Coronary artery (tissue), 2 donors: ENCODE measurements at regions not wholly inside any gene's neighbourhood (a gene's known extent, or its start where the extent isn't known, plus 50 kb on each side); places are given as distances from the start of the nearest gene placed in this dataset.

Source experiments
- DNase-seq: peaks from one replicate; pipeline ENCODE4 v3.0.0-alpha.2; 2017; ENCODE audit warnings: low spot score
- H3K27ac ChIP-seq, 2 donors: fragments of 200-600 bp; sonication (generic); one replicate each; pipeline ENCODE4 v1.5.1; 2016 to 2019
- H3K4me3 ChIP-seq: fragments of 200-600 bp; sonication (generic); 2 replicates; pipeline ENCODE4 v1.5.1; 2016; ENCODE audit warnings: mild to moderate bottlenecking, moderate library complexity
- TF ChIP-seq, protein P1 (sequence below): fragments of 200-600 bp; sonication (generic); IDR thresholded peaks from one replicate; pipeline ENCODE4 v1.5.1; 2019; ENCODE audit warnings: antibody characterized with exemption

DNA sequence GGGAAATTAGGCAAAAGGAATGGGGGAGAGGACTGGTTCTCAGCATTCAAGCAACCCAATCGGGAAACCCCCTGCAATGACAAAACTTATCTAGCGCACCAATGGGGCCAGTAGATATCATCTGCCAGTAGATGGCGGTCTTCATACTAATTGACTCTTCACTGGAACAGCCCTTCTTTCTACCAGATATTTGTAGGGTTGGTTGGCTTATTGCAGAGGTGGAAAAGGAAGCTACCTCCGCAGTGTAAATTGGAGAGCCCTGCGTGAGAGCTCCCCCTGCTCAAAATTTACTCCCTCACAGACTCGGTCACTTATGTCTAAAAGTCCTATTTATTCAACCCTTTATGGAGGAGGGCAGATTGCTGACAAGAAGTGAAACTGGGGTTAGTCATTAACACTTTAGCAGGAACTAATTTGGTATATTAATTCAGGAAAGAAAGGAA is 166.1 kb upstream of the CCND2 start:
- DNase-seq, result no peak
- H3K4me3 ChIP-seq, result no peak overlapping the region
- no peak overlapping the region for H3K27ac ChIP-seq
- TF ChIP-seq, protein P1, sequence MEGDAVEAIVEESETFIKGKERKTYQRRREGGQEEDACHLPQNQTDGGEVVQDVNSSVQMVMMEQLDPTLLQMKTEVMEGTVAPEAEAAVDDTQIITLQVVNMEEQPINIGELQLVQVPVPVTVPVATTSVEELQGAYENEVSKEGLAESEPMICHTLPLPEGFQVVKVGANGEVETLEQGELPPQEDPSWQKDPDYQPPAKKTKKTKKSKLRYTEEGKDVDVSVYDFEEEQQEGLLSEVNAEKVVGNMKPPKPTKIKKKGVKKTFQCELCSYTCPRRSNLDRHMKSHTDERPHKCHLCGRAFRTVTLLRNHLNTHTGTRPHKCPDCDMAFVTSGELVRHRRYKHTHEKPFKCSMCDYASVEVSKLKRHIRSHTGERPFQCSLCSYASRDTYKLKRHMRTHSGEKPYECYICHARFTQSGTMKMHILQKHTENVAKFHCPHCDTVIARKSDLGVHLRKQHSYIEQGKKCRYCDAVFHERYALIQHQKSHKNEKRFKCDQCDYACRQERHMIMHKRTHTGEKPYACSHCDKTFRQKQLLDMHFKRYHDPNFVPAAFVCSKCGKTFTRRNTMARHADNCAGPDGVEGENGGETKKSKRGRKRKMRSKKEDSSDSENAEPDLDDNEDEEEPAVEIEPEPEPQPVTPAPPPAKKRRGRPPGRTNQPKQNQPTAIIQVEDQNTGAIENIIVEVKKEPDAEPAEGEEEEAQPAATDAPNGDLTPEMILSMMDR, result no peak

DNA sequence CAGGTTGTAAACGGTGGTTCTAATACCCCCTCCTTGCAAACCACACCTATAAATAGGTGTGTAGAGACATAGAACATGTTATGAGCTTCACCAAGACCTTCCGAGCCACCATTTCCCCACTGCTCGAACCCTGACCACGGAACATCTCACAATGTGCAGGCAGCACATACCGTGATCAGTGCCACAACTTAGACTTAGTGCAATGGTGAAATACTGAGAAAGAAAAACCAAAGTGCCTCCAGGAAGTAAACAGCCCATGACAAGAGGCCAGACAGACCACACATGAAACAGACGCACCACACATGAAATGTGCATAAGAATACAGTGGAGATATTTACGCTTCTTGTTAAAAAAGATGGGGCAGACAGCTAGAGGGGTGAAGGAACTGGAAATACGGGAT is 166.9 kb upstream of the CCND2 start:
- no peak for DNase-seq
- TF ChIP-seq, protein P1, result no peak
- Histone ChIP-seq H3K4me3 (no peak overlapping the region), H3K27ac (no peak overlapping the region)

DNA sequence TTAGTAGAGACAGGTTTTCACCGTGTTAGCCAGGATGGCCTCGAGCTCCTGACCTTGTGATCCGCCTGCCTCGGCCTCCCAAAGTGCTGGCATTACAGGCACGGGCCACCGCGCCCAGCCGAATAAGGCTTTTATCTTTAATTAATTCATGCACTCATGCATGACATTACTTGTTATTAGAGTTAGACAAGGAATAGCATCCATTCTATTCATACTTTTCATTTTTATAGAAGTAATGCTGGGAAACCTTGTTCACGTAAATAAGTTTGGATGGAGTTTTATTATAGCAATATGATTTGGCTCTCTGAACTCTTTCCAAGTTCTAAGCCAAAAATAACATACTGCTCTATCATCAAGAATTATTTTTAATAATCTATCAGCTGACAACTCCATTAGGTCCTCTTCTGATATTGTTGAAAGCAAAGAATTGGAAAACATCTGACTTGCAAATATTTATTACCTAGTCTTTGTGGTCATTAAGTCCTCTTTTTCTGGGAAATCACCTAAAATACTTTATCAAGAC is 168.8 kb upstream of the CCND2 start:
- no peak for DNase-seq
- Histone ChIP-seq H3K4me3 (no peak overlapping the region), H3K27ac (no peak overlapping the region)
- TF ChIP-seq, protein P1, result no peak

DNA sequence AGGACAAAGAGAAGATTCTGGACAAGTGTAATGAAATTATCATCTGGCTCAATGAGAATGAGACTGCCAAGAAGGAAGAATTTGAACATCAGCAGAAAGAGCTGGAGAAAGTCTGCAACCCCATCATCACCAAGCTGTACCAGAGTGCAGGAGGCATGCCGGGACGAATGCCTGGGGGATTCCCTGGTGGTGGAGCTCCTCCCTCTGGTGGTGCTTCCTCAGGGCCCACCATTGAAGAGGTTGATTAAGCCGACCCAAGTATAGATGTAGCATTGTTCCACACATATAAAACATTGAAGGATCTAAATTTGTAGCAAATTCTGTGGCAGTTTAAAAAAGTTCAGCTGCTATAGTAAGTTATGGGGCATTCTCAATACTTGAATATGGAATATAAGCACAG is 174.3 kb upstream of the CCND2 start:
- Histone ChIP-seq H3K27ac (no peak overlapping the region), H3K4me3 (no peak overlapping the region)
- TF ChIP-seq, protein P1, result no peak
- no peak for DNase-seq

DNA sequence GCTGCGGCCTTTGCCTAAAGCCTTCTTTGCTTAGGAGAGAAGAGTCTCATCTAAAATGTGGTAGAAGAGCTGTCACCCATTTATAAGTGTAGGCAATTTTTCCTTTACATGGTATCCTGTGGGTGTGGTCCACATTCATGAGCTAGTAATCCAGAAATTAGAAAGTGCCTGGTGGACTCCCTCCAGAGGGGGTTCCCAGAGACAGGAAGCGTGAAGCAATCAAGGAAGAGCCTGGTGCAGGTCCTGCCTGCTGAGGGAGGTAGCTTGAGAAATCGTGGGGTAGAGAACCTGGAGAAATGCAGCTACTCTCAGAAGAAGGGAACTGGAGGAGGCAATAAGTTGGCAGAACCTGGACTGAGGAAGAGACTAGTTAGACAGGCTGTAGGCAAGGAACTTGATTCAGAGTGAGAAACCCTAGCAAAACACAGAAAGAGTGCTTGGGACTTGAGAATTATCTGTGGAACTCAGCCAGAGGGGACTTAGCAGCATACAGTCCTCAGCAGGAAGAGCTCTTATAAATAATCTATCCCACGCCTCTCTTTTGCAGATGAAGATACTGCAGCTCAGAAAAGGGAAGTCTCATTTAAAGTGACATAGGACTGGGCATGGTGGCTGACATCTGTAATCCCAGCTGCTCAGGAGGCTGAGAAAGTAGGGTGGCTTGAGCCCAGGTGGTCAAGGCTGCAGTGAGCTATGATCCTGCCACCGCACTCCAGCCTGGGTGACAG is 182.4 kb upstream of the CCND2 start:
- H3K4me3 ChIP-seq, result no peak overlapping the region
- TF ChIP-seq, protein P1, result no peak
- DNase-seq, result no peak

DNA sequence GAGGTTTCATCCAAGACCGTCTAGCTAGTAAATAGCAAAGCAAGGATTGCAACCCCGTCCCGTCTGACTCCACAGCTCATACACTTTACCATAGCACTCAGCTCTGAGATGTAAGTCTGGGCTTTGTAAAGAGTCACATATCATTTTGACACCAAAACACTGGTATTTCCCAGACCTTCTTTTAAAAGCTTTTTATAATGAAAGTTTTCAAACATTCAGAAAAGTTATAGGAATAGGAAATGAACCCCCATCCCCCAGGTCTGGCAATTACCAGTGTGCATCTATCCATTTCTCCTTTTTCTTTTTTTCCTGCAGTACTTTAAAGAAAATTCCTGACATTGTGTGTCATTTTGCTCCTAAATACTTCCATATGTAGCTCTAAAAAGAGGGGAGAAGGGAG is 183.6 kb upstream of the CCND2 start:
- Histone ChIP-seq H3K27ac (no peak overlapping the region), H3K4me3 (no peak overlapping the region)
- no peak for DNase-seq
- TF ChIP-seq, protein P1, result no peak

More for the DNA sequence above, 182.4 kb upstream of the CCND2 start:
- H3K27ac ChIP-seq, result no peak overlapping the region

DNA sequence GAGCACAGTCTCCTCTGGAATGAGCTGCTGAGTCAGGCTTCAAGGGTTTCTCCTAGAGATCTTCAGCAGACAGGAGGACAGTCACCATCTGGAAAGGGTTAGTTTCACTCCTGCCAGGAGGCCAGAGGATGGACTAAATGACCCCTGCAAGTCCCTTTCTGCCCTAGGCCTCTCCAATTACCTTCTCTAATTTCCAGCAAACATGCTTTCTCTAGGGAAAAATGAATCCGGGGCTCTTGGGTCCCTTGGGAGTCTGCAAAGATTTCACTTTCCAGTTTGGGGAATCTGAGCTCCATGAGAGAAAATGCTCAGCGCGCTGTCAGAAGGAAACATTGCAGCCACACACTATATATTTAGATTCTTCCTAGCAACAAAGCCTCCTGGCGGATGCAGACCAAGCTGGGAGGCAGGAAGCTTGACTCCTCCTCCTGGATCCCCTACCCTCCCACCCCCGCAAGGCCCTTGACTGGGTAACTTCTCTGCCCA is 184.4 kb upstream of the CCND2 start:
- no peak overlapping the region for H3K27ac ChIP-seq

More for the DNA sequence above, 184.4 kb upstream of the CCND2 start:
- TF ChIP-seq, protein P1, result no peak
- no peak for DNase-seq
- no peak overlapping the region for H3K4me3 ChIP-seq
